HepG2 (cell line): ENCODE measurements at regions not wholly inside any gene's neighbourhood (a gene's known extent, or its start where the extent isn't known, plus 50 kb on each side); places are given as distances from the start of the nearest gene placed in this dataset.

Experiments used
- ATAC-seq: fragments of 200-7000 bp; cut with Tn5 transposase; 3 replicates; pipeline ENCODE4 v1.9.1; 2020; ENCODE audit warnings: mild to moderate bottlenecking, moderate library complexity
- BruUV-seq: library from RNA; stranded (reverse); fragments of 400-500 nt; replicated peaks from 2 replicates; lab custom pipeline; 2021; lab: Mats Ljungman, UMichigan
- CTCF ChIA-PET: fragments of 300-600 bp; formaldehyde crosslinking; extraction: SDS; loops from one replicate; lab custom pipeline; 2021; ENCODE audit warnings: low total read pairs, inconsistent platforms, low intra/inter-chr PET ratio; lab: Yijun Ruan, JAX
- POLR2A ChIA-PET: fragments of 350-600 bp; sonication (Branson Sonifier 250); formaldehyde crosslinking; loops from one replicate; lab custom pipeline; 2020; ENCODE audit warnings: antibody characterized with exemption, inconsistent platforms; lab: Yijun Ruan, JAX
- DNase-seq: peaks from one replicate; pipeline ENCODE4 v3.0.0-alpha.2; 2015; ENCODE audit warnings: low spot score
- FAIRE-seq: peaks from 3 replicates; lab custom pipeline; 2011; peaks lifted over from hg19 to GRCh38; lab: Jason Lieb, UNC
- H2AFZ ChIP-seq: one replicate; pipeline ENCODE4 v1.6.1; 2011; ENCODE audit warnings: low read length, inconsistent platforms
- H3K27ac ChIP-seq: fragments of 300-600 bp; 3 replicates; pipeline ENCODE4 v1.8.0; 2011; ENCODE audit warnings: mixed run types, mild to moderate bottlenecking, mixed read lengths, low read length, inconsistent platforms; ENCODE audit not compliant: insufficient read depth; ENCODE audit errors: extremely low read length
- H3K27me3 ChIP-seq, 2 experiments: fragments of 200-600 bp in 1 of 2; 2 replicates in 1 of 2; 3 replicates in 1 of 2; pipeline versions ENCODE4 v1.6.0 to v1.8.0; 2011; ENCODE audit warnings: low read length in 2 of 2, mild to moderate bottlenecking in 2 of 2, moderate library complexity in 2 of 2, inconsistent platforms in 1 of 2; ENCODE audit not compliant: insufficient read depth in 2 of 2, control insufficient read depth in 1 of 2
- H3K36me3 ChIP-seq, 2 experiments: fragments of 200-600 bp in 1 of 2; replicated peaks in 1 of 2; 2 replicates in 1 of 2; 3 replicates in 1 of 2; pipeline versions ENCODE4 v1.5.1 to v1.8.0; 2011; ENCODE audit warnings: low read length in 2 of 2, inconsistent platforms in 1 of 2; ENCODE audit not compliant: insufficient read depth in 2 of 2, control insufficient read depth in 1 of 2
- H3K4me1 ChIP-seq: 2 replicates; pipeline ENCODE4 v1.5.1; 2012; ENCODE audit warnings: low read length, inconsistent platforms; ENCODE audit not compliant: insufficient read depth
- H3K4me2 ChIP-seq: 2 replicates; pipeline ENCODE4 v1.6.0; 2011; ENCODE audit warnings: low read depth, low read length, inconsistent platforms
- H3K4me3 ChIP-seq, 3 experiments: fragments of 200-600 bp in 1 of 3; sonication (generic), shearing (Covaris generic) in 1 of 3; replicated peaks in 1 of 3; 2 replicates each; pipeline ENCODE4 v1.5.1; 2011 to 2016; ENCODE audit warnings: low read length in 3 of 3, inconsistent platforms in 2 of 3, low read depth in 2 of 3, mild to moderate bottlenecking in 2 of 3, control low read depth in 1 of 3, mixed read lengths in 1 of 3; ENCODE audit not compliant: insufficient read depth in 1 of 3
- H3K79me2 ChIP-seq: one replicate; pipeline ENCODE4 v1.6.1; 2011; ENCODE audit warnings: low read length, inconsistent platforms; ENCODE audit not compliant: insufficient read depth
- H3K9ac ChIP-seq: 2 replicates; pipeline ENCODE4 v1.6.0; 2011; ENCODE audit warnings: mild to moderate bottlenecking, low read depth, low read length, inconsistent platforms; ENCODE audit not compliant: insufficient read depth
- H3K9me3 ChIP-seq: 2 replicates; pipeline ENCODE4 v1.5.1; 2012; ENCODE audit warnings: mild to moderate bottlenecking, low read length
- H4K20me1 ChIP-seq: 2 replicates; pipeline ENCODE4 v1.6.0; 2011; ENCODE audit warnings: inconsistent platforms, mild to moderate bottlenecking, low read length, moderate library complexity; ENCODE audit not compliant: insufficient read depth
- ATF7-NPFF ChIP-seq: sonication (generic); formaldehyde crosslinking; IDR thresholded peaks from 2 replicates; pipeline ENCODE4 v1.8.1; 2023; ENCODE audit warnings: mild to moderate bottlenecking, low read depth, missing genetic modification reagents, moderate library complexity
- BHLHE40 ChIP-seq: IDR thresholded peaks from 2 replicates; pipeline ENCODE4 v1.6.1; 2011; ENCODE audit warnings: low read length, improper control_type of control experiment
- ELF1 ChIP-seq: sonication (generic); formaldehyde crosslinking; IDR thresholded peaks from 2 replicates; pipeline ENCODE4 v1.4.0; 2020; ENCODE audit warnings: missing genetic modification reagents
- FOXJ3 ChIP-seq: sonication (generic); formaldehyde crosslinking; IDR thresholded peaks from 2 replicates; pipeline ENCODE4 v1.4.0; 2020; ENCODE audit warnings: missing genetic modification reagents, mild to moderate bottlenecking, borderline replicate concordance
- PHF5A ChIP-seq: IDR thresholded peaks from one replicate; pipeline ENCODE4 v1.6.1; 2018; ENCODE audit warnings: low read depth, missing genetic modification reagents; ENCODE audit not compliant: unreplicated experiment
- TBX3 ChIP-seq: fragments of 450-650 bp; IDR thresholded peaks from 2 replicates; pipeline ENCODE4 v1.6.1; 2017; ENCODE audit warnings: antibody characterized with exemption, mild to moderate bottlenecking, inconsistent platforms, borderline replicate concordance
- XBP1 ChIP-seq: sonication (generic); formaldehyde crosslinking; IDR thresholded peaks from 2 replicates; pipeline ENCODE4 v1.5.0; 2020; ENCODE audit warnings: missing genetic modification reagents
- ZBTB38 ChIP-seq: sonication (generic); formaldehyde crosslinking; IDR thresholded peaks from 2 replicates; pipeline ENCODE4 v1.5.1; 2020; ENCODE audit warnings: mild to moderate bottlenecking, missing genetic modification reagents
- ZNF274 ChIP-seq: sonication (generic); formaldehyde crosslinking; IDR thresholded peaks from 2 replicates; pipeline ENCODE4 v1.5.1; 2020; ENCODE audit warnings: mild to moderate bottlenecking, missing genetic modification reagents
- ZNF615 ChIP-seq: sonication (generic); formaldehyde crosslinking; IDR thresholded peaks from 2 replicates; pipeline ENCODE4 v1.5.0; 2020; ENCODE audit warnings: mild to moderate bottlenecking, missing genetic modification reagents, borderline replicate concordance
- ZNF879 ChIP-seq: sonication (generic); formaldehyde crosslinking; IDR thresholded peaks from 2 replicates; pipeline ENCODE4 v1.8.1; 2023; ENCODE audit warnings: missing genetic modification reagents
- WGBS: methylation state at CpG from one replicate; pipeline ENCODE4 v1.1.6; 2017; ENCODE audit warnings: low lambda C conversion rate; 5-methylcytosine and 5-hydroxymethylcytosine counted together
- in situ Hi-C: cut with HindIII; loops from 2 replicates; pipeline ENCODE4 v1.10.0; 2017; ENCODE audit warnings: low pct_unique_long_range_greater_than_20kb; ENCODE audit not compliant: extremely low pct_ligation_motif_present
- intact Hi-C: fragments of 100-400 bp; cut with micrococcal nuclease; formaldehyde crosslinking; loops from one replicate; pipeline ENCODE4 v1.10.0; 2022; ENCODE audit not compliant: unreplicated experiment
- TF ChIP-seq, protein P1 (sequence below): sonication (generic); formaldehyde crosslinking; IDR thresholded peaks from 2 replicates; pipeline ENCODE4 v1.5.0; 2020; ENCODE audit warnings: missing genetic modification reagents
- TF ChIP-seq, protein P2 (sequence below): sonication (generic); formaldehyde crosslinking; IDR thresholded peaks from 2 replicates; pipeline ENCODE4 v1.8.0; 2022; ENCODE audit warnings: missing genetic modification reagents, mild to moderate bottlenecking, moderate library complexity, borderline replicate concordance

DNA sequence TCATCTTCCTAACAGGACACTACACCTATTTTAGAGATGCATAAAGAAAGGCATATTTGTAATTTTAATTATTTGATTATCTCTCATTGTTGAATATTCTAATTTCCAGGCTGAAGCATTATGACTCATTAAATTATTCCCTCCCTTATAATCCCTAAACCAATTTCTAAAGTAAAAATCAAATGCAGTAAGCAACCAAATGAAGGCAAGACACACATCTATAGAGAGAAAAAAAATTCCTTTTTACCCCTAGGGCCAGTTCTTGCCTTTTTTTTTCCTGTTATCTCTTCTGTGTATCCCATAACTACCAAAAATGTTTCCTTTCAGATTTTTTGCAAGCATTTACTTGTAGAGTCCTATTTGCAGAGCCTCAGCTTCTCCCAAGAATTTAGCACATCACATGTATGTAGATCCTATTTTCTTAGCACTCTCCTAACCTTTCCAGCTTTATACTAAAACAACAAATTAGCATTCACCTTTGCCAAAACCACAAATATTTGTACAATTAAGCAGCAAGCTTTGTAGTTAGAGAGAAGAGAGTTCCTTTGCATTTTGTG lies 177.9 kb downstream of the SATB1 start:
- no peaks in the 10 kb centered on the region for H3K9me3 ChIP-seq
- no peak for ATAC-seq

DNA sequence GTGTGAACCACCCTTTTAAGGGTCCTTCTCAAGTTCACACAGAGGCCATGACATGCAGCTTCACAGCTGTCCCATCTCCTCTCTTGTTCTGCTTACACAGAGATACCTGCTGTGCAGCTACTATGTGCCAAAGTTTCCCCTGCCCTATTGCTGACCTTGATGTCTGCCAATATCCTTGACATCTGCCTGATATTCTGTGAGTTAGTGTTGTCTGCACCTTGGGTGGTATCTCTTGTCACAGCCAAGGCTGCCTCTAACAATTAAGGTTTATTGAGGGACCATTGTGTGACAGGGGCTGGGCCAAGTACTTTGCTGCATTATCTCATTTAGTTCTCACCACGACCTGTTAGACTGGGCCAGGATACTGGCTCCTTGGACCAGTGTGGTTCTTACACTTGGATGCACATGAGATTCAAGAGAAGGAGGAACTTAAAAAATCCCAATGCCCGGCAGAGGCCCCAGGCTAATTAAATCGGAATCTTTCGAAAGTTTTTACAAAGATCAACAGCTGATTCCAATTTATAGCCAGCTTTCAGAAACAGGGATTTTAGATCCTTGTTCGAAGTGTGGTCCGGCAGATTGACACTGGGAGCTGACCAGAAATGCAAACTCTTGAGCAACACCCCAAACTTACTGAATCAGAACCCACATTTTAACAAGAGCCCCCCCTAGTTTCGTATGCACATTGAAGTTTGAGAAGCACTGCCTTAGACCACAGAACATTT lies 178.6 kb downstream of the SATB1 start:
- no TSS peak for BruUV-seq
- Histone ChIP-seq H3K36me3 (no peaks in the 10 kb centered on the region), H2AFZ (no peak overlapping the region), H3K9ac (no peak overlapping the region), H3K9me3 (no peaks in the 10 kb centered on the region), H3K4me1 (no peaks in the 10 kb centered on the region)
- CTCF ChIA-PET = no interaction called here
- DNase-seq (no peak), FAIRE-seq (no peak)
- 1% methylated on average over 7 of the region's 7 CpGs for WGBS
- no peak for TF ChIP-seq FOXJ3 (CRISPR knock-in tag)
- no peak for TF ChIP-seq BHLHE40
- TF ChIP-seq ATF7-NPFF (CRISPR knock-in tag) = no peak
- TF ChIP-seq ZNF274 (CRISPR knock-in tag) = no peak
- TF ChIP-seq, protein P1, sequence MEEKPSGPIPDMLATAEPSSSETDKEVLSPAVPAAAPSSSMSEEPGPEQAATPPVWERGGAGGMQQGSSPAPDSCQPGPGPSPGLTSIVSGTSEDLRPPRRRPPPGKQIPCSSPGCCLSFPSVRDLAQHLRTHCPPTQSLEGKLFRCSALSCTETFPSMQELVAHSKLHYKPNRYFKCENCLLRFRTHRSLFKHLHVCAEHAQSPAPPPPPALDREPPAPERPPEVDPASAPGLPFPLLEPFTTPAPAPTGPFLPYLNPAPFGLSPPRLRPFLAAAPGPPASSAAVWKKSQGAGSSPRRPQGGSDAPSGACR (CRISPR knock-in tag) = no peak
- no peak for TF ChIP-seq ELF1 (CRISPR knock-in tag)
- TF ChIP-seq, protein P2, sequence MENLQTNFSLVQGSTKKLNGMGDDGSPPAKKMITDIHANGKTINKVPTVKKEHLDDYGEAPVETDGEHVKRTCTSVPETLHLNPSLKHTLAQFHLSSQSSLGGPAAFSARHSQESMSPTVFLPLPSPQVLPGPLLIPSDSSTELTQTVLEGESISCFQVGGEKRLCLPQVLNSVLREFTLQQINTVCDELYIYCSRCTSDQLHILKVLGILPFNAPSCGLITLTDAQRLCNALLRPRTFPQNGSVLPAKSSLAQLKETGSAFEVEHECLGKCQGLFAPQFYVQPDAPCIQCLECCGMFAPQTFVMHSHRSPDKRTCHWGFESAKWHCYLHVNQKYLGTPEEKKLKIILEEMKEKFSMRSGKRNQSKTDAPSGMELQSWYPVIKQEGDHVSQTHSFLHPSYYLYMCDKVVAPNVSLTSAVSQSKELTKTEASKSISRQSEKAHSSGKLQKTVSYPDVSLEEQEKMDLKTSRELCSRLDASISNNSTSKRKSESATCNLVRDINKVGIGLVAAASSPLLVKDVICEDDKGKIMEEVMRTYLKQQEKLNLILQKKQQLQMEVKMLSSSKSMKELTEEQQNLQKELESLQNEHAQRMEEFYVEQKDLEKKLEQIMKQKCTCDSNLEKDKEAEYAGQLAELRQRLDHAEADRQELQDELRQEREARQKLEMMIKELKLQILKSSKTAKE (CRISPR knock-in tag) = no peak
- no peak for TF ChIP-seq ZBTB38 (CRISPR knock-in tag)
- TF ChIP-seq PHF5A (CRISPR knock-in tag) = no peak
- no peak for TF ChIP-seq ZNF615 (CRISPR knock-in tag)
- no peak for TF ChIP-seq TBX3
- no peak for TF ChIP-seq XBP1 (CRISPR knock-in tag)
- TF ChIP-seq, all 625 proteins: peak for 0
- H3K4me2 ChIP-seq = no peak overlapping the region
- intact Hi-C loops (no loop called here), in situ Hi-C loops (no loop called here)
- H3K27ac ChIP-seq = no peak overlapping the region
- H3K27me3 ChIP-seq = no peaks in the 10 kb centered on the region
- no peak for ATAC-seq
- no peaks in the 10 kb centered on the region for H3K79me2 ChIP-seq
- H3K4me3 ChIP-seq = no peak overlapping the region
- POLR2A ChIA-PET = no interaction called here
- H4K20me1 ChIP-seq = no peaks in the 10 kb centered on the region

More for the DNA sequence above, 177.9 kb downstream of the SATB1 start:
- no peak overlapping the region for H2AFZ ChIP-seq
- BruUV-seq = no TSS peak
- no peaks in the 10 kb centered on the region for H3K36me3 ChIP-seq
- ChIA-PET CTCF (no interaction called here), POLR2A (no interaction called here)
- H3K4me3 ChIP-seq = no peak overlapping the region
- no peak overlapping the region for H3K4me2 ChIP-seq
- in situ Hi-C loops = no loop called here
- FAIRE-seq = no peak
- H3K79me2 ChIP-seq = no peaks in the 10 kb centered on the region
- H3K27ac ChIP-seq = no peak overlapping the region
- no peak for DNase-seq
- no peaks in the 10 kb centered on the region for H3K4me1 ChIP-seq
- H3K27me3 ChIP-seq = no peaks in the 10 kb centered on the region
- no peaks in the 10 kb centered on the region for H4K20me1 ChIP-seq
- no peak overlapping the region for H3K9ac ChIP-seq
- intact Hi-C loops = no loop called here
- TF ChIP-seq ZNF879 (CRISPR knock-in tag) = no peak
